ENCODE measurements at regions not wholly inside any gene's neighbourhood (a gene's known extent, or its start where the extent isn't known, plus 50 kb on each side); places are given as distances from the start of the nearest gene placed in this dataset.

DNA sequence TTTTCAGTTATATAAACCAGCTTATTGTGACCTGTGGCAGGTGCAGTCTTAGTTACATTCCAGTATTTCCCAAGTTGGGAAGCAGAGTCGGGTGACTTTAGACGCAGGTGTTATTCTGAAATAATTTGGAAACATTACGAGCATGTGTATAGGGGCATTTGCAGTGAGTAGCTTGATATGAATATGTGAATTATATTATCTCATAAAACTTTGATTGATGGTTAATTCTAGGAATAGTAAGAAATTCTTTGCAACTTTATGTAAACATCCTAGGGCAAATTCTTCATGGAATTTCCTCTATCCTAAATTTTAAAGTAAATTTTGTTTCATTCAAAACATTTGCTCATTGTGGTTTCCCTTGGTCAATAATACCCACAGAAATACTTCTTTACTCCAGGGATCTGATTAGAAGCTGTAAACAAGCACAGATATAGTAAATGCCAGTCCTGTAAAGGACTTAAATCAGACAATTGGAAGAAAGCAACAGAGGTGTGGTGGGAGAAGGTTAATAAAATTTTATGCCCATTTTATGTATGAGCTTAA lies 580.6 kb upstream of the CDH2 start:
- Histone ChIP-seq H3K4me2 (no peak overlapping the region), H2AFZ (no peak overlapping the region), H4K20me1 (ENCODE audit: insufficient read depth, poor library complexity, severe bottlenecking) (no peaks in the 10 kb centered on the region), H3K4me1 (ENCODE audit: insufficient read depth) (no peaks in the 10 kb centered on the region), H3K4me3 (no peak overlapping the region), H3K27ac (no peak overlapping the region), H3K79me2 (no peaks in the 10 kb centered on the region), H3K36me3 (replicated peaks; ENCODE audit: insufficient read depth, low read depth) (no peaks in the 10 kb centered on the region), H3K9me2 (replicated peaks; ENCODE audit: insufficient read depth) (no peaks in the 10 kb centered on the region), H3K27me3 (no peaks in the 10 kb centered on the region), H3K9me3 (ENCODE audit: low read depth) (no peaks in the 10 kb centered on the region)
- DNase-seq (ENCODE audit: low spot score) = no peak
- WGBS (ENCODE audit: low lambda C conversion rate, missing lambda C conversion rate) = 86% methylated on average over 3 of the region's 3 CpGs
- TF ChIP-seq EZH2 (IDR thresholded peaks at IDR 0.05; ENCODE audit: borderline replicate concordance) = no peak
- no peak for TF ChIP-seq EZH2phosphoT487 (IDR thresholded peaks at IDR 0.05; ENCODE audit: low read depth, severe bottlenecking, unreplicated experiment)
- TF ChIP-seq, protein P1, sequence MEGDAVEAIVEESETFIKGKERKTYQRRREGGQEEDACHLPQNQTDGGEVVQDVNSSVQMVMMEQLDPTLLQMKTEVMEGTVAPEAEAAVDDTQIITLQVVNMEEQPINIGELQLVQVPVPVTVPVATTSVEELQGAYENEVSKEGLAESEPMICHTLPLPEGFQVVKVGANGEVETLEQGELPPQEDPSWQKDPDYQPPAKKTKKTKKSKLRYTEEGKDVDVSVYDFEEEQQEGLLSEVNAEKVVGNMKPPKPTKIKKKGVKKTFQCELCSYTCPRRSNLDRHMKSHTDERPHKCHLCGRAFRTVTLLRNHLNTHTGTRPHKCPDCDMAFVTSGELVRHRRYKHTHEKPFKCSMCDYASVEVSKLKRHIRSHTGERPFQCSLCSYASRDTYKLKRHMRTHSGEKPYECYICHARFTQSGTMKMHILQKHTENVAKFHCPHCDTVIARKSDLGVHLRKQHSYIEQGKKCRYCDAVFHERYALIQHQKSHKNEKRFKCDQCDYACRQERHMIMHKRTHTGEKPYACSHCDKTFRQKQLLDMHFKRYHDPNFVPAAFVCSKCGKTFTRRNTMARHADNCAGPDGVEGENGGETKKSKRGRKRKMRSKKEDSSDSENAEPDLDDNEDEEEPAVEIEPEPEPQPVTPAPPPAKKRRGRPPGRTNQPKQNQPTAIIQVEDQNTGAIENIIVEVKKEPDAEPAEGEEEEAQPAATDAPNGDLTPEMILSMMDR (IDR thresholded peaks at IDR 0.05; ENCODE audit: poor library complexity) = no peak

DNA sequence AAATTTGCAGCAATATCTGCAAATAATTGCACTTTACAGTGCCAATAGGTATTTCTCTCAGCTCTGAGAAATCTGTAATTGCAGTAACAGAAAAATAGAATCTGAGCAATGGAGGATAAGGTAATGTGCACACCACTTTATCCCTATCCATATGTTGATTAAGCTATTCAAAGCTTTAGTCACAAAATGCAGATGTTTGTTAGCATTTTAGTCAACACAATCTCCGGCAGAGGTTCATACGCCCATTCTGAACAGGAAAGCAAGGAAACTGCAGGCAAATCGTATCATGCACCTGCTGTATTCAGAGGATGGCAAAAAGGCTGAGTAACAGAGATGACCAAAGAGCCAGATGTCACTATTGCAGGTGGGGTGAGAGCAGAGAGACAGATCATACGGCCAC lies 566.2 kb upstream of the CDH2 start:
- Histone ChIP-seq H2AFZ (no peak overlapping the region), H3K9me3 (ENCODE audit: low read depth) (no peaks in the 10 kb centered on the region), H3K4me2 (no peak overlapping the region), H3K4me3 (no peak overlapping the region), H3K36me3 (replicated peaks; ENCODE audit: insufficient read depth, low read depth) (no peaks in the 10 kb centered on the region), H3K27ac (no peak overlapping the region), H3K4me1 (ENCODE audit: insufficient read depth) (no peaks in the 10 kb centered on the region), H3K9me2 (replicated peaks; ENCODE audit: insufficient read depth) (no peaks in the 10 kb centered on the region), H3K27me3 (no peaks in the 10 kb centered on the region), H3K79me2 (no peaks in the 10 kb centered on the region), H4K20me1 (ENCODE audit: insufficient read depth, poor library complexity, severe bottlenecking) (no peaks in the 10 kb centered on the region)
- DNase-seq (ENCODE audit: low spot score) = no peak
- WGBS (ENCODE audit: low lambda C conversion rate, missing lambda C conversion rate) = 92% methylated on average over 4 of the region's 4 CpGs
- TF ChIP-seq, protein P1 (IDR thresholded peaks at IDR 0.05; ENCODE audit: poor library complexity) = no peak
- TF ChIP-seq EZH2phosphoT487 (IDR thresholded peaks at IDR 0.05; ENCODE audit: low read depth, severe bottlenecking, unreplicated experiment) = no peak
- no peak for TF ChIP-seq EZH2 (IDR thresholded peaks at IDR 0.05; ENCODE audit: borderline replicate concordance)

DNA sequence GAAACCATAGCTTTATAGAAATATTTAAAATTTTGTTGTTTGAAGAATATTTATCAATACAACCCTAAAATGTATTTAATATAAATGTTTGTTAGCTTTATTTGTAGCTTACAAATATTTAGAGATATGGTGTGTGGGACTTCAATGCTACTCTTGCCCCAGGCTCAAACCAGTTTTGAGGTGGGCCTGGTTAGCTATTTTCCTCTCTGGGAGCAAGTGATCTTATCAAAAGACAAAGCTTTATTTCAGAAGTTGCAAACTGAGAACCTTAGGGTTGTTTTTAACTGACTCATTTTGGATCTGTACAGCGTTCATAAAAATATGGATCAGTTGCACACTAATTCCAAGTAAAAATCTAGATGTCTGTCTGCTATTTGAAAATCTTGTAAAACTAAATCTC lies 563.6 kb upstream of the CDH2 start:
- DNase-seq (ENCODE audit: low spot score) = no peak
- H3K9me3 ChIP-seq (ENCODE audit: low read depth) = no peaks in the 10 kb centered on the region
- H3K27me3 ChIP-seq = no peaks in the 10 kb centered on the region
- H3K27ac ChIP-seq = no peak overlapping the region
- no peaks in the 10 kb centered on the region for H3K79me2 ChIP-seq
- H4K20me1 ChIP-seq (ENCODE audit: insufficient read depth, poor library complexity, severe bottlenecking) = no peaks in the 10 kb centered on the region
- no peaks in the 10 kb centered on the region for H3K9me2 ChIP-seq (replicated peaks; ENCODE audit: insufficient read depth)
- no peak overlapping the region for H2AFZ ChIP-seq
- H3K36me3 ChIP-seq (replicated peaks; ENCODE audit: insufficient read depth, low read depth) = no peaks in the 10 kb centered on the region
- no peaks in the 10 kb centered on the region for H3K4me1 ChIP-seq (ENCODE audit: insufficient read depth)
- H3K4me3 ChIP-seq = no peak overlapping the region
- H3K4me2 ChIP-seq = no peak overlapping the region
- 94% methylated on average over 1 of the region's 1 CpG for WGBS (ENCODE audit: low lambda C conversion rate, missing lambda C conversion rate)
- TF ChIP-seq, protein P1 (IDR thresholded peaks at IDR 0.05; ENCODE audit: poor library complexity) = no peak
- no peak for TF ChIP-seq EZH2phosphoT487 (IDR thresholded peaks at IDR 0.05; ENCODE audit: low read depth, severe bottlenecking, unreplicated experiment)
- no peak for TF ChIP-seq EZH2 (IDR thresholded peaks at IDR 0.05; ENCODE audit: borderline replicate concordance)

DNA sequence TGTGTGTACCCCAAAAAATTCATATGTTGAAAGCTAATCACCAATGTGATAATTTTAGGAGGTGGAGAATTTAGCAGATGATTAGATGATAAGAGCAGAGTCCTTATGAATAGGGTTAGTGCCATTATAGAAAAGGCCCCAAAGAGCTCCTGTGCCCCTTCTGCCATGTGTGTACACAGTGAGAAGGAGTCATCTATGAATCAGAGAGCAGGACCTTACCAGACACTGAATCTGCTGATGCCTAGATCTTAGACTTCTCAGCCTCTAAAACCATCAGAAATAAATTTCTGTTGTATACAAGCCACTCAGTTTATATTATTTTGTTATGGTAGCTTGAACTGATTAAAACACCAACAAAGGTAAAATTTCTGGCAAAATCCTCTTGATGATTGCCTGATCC lies 560.0 kb upstream of the CDH2 start:
- DNase-seq (ENCODE audit: low spot score) = no peak
- Histone ChIP-seq H3K9me2 (replicated peaks; ENCODE audit: insufficient read depth) (no peaks in the 10 kb centered on the region), H3K4me3 (no peak overlapping the region), H2AFZ (no peak overlapping the region), H3K27ac (no peak overlapping the region), H3K4me1 (ENCODE audit: insufficient read depth) (no peaks in the 10 kb centered on the region), H3K9me3 (ENCODE audit: low read depth) (no peaks in the 10 kb centered on the region), H3K79me2 (no peaks in the 10 kb centered on the region), H3K27me3 (no peaks in the 10 kb centered on the region), H4K20me1 (ENCODE audit: insufficient read depth, poor library complexity, severe bottlenecking) (no peaks in the 10 kb centered on the region), H3K4me2 (no peak overlapping the region), H3K36me3 (replicated peaks; ENCODE audit: insufficient read depth, low read depth) (no peaks in the 10 kb centered on the region)
- TF ChIP-seq EZH2phosphoT487 (IDR thresholded peaks at IDR 0.05; ENCODE audit: low read depth, severe bottlenecking, unreplicated experiment) (no peak), EZH2 (IDR thresholded peaks at IDR 0.05; ENCODE audit: borderline replicate concordance) (no peak)
- TF ChIP-seq, protein P1 (IDR thresholded peaks at IDR 0.05; ENCODE audit: poor library complexity) = no peak

Data from hepatocyte (in vitro differentiated cells).